OCI-LY1 (cell line): ENCODE measurements at regions not wholly inside any gene's neighbourhood (a gene's known extent, or its start where the extent isn't known, plus 50 kb on each side); places are given as distances from the start of the nearest gene placed in this dataset.

Source experiments
- CTCF ChIP-seq: fragments of 200-600 bp; sonication (generic), shearing (Covaris generic); IDR thresholded peaks from 2 replicates; pipeline ENCODE4 v1.5.1; 2017; ENCODE audit warnings: mild to moderate bottlenecking, antibody characterized with exemption, low read length, moderate library complexity, mixed read lengths
- EZH2 ChIP-seq: fragments of 200-600 bp; sonication (generic), shearing (Covaris generic); IDR thresholded peaks from 2 replicates; pipeline ENCODE4 v1.8.0; 2017; ENCODE audit warnings: borderline replicate concordance, mixed run types, mild to moderate bottlenecking, antibody characterized with exemption, low read length, moderate library complexity, mixed read lengths

- TF ChIP-seq CTCF (no peak), EZH2 (no peak)
Measured at GRCh38 chr5:15135661-15136060, 264.1 kb upstream of the ANKH start.
